HUES64 (cell line): ENCODE measurements at regions not wholly inside any gene's neighbourhood (a gene's known extent, or its start where the extent isn't known, plus 50 kb on each side); places are given as distances from the start of the nearest gene placed in this dataset.
"Not testable (repeated sequence)": the region's sequence is repeated elsewhere in the genome, so short reads cannot be mapped to it uniquely, and the experiment has no call there.

ENCODE experiments used
- H3K27ac ChIP-seq: 2 replicates; pipeline ENCODE4 v1.7.0; 2013; ENCODE audit warnings: low read depth, low read length, inconsistent platforms
- H3K27me3 ChIP-seq: 2 replicates; pipeline ENCODE4 v1.6.1; 2013; ENCODE audit warnings: mild to moderate bottlenecking, low read length; ENCODE audit not compliant: insufficient read depth
- H3K36me3 ChIP-seq: 2 replicates; pipeline ENCODE4 v1.6.1; 2013; ENCODE audit warnings: mild to moderate bottlenecking, low read length; ENCODE audit not compliant: insufficient read depth
- H3K4me1 ChIP-seq: 2 replicates; pipeline ENCODE4 v1.6.1; 2013; ENCODE audit warnings: mild to moderate bottlenecking, low read length, moderate library complexity; ENCODE audit not compliant: insufficient read depth
- H3K4me3 ChIP-seq: 2 replicates; pipeline ENCODE4 v1.5.1; 2013; ENCODE audit warnings: mild to moderate bottlenecking, low read length, moderate library complexity
- H3K9ac ChIP-seq: 2 replicates; pipeline ENCODE4 v1.6.1; 2013; ENCODE audit warnings: mild to moderate bottlenecking, low read depth, low read length
- H3K9me3 ChIP-seq: 2 replicates; pipeline ENCODE4 v1.6.1; 2013; ENCODE audit warnings: low read depth, low read length; ENCODE audit not compliant: insufficient read depth
- WGBS: fragments of 150-250, 120-280 bp; methylation state at CpG from one replicate; pipeline ENCODE4 v1.1.7; 2013; ENCODE audit warnings: missing lambda C conversion rate; 5-methylcytosine and 5-hydroxymethylcytosine counted together

DNA sequence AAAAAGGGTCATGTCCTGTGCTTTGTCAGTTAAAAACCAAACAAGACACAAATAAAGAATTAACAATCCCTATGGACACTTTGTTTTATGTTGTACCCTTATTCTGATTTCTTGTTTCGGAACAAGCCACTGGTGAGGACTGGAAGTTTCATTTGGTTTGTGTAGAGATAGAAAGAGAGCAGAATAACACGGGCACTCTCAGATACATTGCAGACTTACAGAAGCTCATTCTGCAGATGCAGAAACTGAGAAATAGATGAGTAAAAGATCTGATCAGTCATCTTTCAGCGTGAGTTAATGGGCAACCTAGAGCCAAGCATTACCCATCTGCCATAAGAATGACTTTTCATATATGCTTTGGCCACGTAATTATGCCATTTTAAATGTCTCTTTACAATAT is 407.6 kb downstream of the RAB38 start:
- no peak overlapping the region for H3K4me3 ChIP-seq
- 0 out of 2 replicates have a peak, but pooled peaks cover 5% of the 10 kb centered on the region for H3K9me3 ChIP-seq
- 98% methylated on average over 4 of the region's 4 CpGs for WGBS
- no peak overlapping the region for H3K27ac ChIP-seq
- H3K4me1 ChIP-seq, result no peaks in the 10 kb centered on the region; the same call in 1 of the 2 replicates
- H3K9ac ChIP-seq, result no peak overlapping the region
- no peaks in the 10 kb centered on the region for H3K27me3 ChIP-seq
- no peaks in the 10 kb centered on the region for H3K36me3 ChIP-seq

- H3K9ac ChIP-seq, H3K4me1 ChIP-seq, H3K27ac ChIP-seq, H3K4me3 ChIP-seq, H3K36me3 ChIP-seq, H3K27me3 ChIP-seq, H3K9me3 ChIP-seq: not testable (repeated sequence)
- 94% methylated on average over 9 of the region's 9 CpGs for WGBS
These were observed 411.2 kb downstream of the RAB38 start for GRCh38 chr11:87764075-87764474.

GRCh38 chr11:87754685-87755084 is 420.6 kb downstream of the RAB38 start:
- Histone ChIP-seq H3K4me1 (no peaks in the 10 kb centered on the region), H3K9ac (no peak overlapping the region), H3K27me3 (no peaks in the 10 kb centered on the region), H3K4me3 (no peak overlapping the region), H3K9me3 (no peaks in the 10 kb centered on the region), H3K27ac (no peak overlapping the region), H3K36me3 (no peaks in the 10 kb centered on the region)
- WGBS, result no CpG with 5 or more reads among the region's 1 CpG

DNA sequence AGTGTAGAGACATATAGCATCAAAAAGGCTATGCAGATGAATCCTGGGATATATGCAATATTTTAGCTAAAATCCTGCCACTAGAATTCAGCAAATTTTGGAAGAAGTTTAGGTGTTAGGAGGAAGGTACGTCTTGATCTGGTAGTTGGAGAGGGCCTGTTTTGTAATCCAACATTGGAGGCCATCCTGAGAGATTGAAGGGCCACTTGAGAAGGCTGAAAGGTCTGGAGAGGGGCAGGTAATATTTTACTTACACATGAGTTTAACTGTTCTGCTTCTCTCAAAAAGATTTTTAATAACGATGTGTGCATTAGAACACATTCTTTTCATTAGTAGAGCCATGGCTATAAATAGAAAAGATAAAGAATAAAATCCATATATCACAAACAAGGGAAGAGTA is 422.1 kb downstream of the RAB38 start:
- Histone ChIP-seq H3K4me1 (no peaks in the 10 kb centered on the region), H3K27ac (no peak overlapping the region), H3K4me3 (no peak overlapping the region), H3K27me3 (no peaks in the 10 kb centered on the region), H3K9ac (no peak overlapping the region), H3K9me3 (no peaks in the 10 kb centered on the region), H3K36me3 (no peaks in the 10 kb centered on the region)
- WGBS, result 86% methylated on average over 1 of the region's 2 CpGs

- no peak overlapping the region for H3K4me3 ChIP-seq
- 53% methylated on average over 2 of the region's 2 CpGs for WGBS
- no peaks in the 10 kb centered on the region for H3K9me3 ChIP-seq
- no peaks in the 10 kb centered on the region for H3K4me1 ChIP-seq
- H3K27me3 ChIP-seq, result no peaks in the 10 kb centered on the region
- no peak overlapping the region for H3K9ac ChIP-seq
- H3K27ac ChIP-seq, result no peak overlapping the region
- H3K36me3 ChIP-seq, result no peaks in the 10 kb centered on the region
These were observed 432.2 kb downstream of the RAB38 start for GRCh38 chr11:87743007-87743406.

GRCh38 chr11:87740968-87741367 is 434.3 kb downstream of the RAB38 start:
- Histone ChIP-seq H3K4me1 (no peaks in the 10 kb centered on the region), H3K9me3 (no peaks in the 10 kb centered on the region), H3K4me3 (no peak overlapping the region), H3K9ac (no peak overlapping the region), H3K27me3 (no peaks in the 10 kb centered on the region), H3K27ac (no peak overlapping the region), H3K36me3 (no peaks in the 10 kb centered on the region)
- 96% methylated on average over 3 of the region's 3 CpGs for WGBS

DNA sequence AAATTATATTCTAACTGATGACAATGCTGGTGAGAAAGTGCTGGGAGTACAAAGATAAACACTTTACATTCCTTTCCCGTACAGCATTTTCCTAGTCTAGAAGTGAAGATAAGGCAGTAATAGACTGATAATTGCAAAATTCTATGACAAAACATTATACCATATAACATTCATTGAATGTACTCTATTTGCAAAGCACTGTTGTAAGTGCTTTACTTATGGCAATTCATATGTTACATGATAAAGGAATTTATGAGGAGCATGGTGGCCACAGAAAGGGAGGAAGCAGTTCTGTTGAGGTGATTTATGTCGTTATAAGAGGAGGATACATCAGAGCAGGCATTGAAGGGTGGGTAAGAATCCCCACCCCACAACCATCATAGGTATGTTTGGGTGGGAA is 434.8 kb downstream of the RAB38 start:
- no peak overlapping the region for H3K27ac ChIP-seq
- H3K4me3 ChIP-seq, result no peak overlapping the region
- H3K9ac ChIP-seq, result no peak overlapping the region
- no peaks in the 10 kb centered on the region for H3K27me3 ChIP-seq
- no peaks in the 10 kb centered on the region for H3K9me3 ChIP-seq
- WGBS, result 83% methylated on average over 1 of the region's 2 CpGs
- H3K4me1 ChIP-seq, result no peaks in the 10 kb centered on the region
- no peaks in the 10 kb centered on the region for H3K36me3 ChIP-seq

GRCh38 chr11:87739766-87740165 is 435.5 kb downstream of the RAB38 start:
- 92% methylated on average over 1 of the region's 1 CpG for WGBS
- Histone ChIP-seq H3K4me3 (no peak overlapping the region), H3K9ac (no peak overlapping the region)

DNA sequence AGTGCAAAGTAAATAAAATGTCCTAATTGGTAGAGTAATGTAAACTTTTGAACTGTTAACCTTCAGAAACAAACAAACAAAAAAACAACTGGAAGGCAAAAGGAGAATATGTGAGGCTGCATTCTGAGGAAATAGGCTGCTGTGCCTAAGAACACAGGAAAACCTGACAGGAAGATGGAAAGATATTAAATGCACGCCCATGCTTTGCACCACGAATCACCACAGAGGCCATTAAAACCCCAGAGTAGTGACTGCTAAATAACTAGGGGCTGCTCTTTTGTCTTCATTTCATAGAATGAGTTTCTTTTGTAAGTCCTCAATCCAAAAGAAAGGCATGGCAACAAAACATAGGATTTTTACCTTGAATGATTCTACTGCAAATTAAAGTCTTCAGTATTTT is 436.0 kb downstream of the RAB38 start:
- no peaks in the 10 kb centered on the region for H3K4me1 ChIP-seq
- H3K4me3 ChIP-seq, result no peak overlapping the region
- no peak overlapping the region for H3K9ac ChIP-seq
- H3K36me3 ChIP-seq, result no peaks in the 10 kb centered on the region
- 93% methylated on average over 2 of the region's 2 CpGs for WGBS
- H3K27ac ChIP-seq, result no peak overlapping the region
- H3K9me3 ChIP-seq, result no peaks in the 10 kb centered on the region
- no peaks in the 10 kb centered on the region for H3K27me3 ChIP-seq

More at GRCh38 chr11:87739766-87740165, 435.5 kb downstream of the RAB38 start:
- Histone ChIP-seq H3K36me3 (no peaks in the 10 kb centered on the region), H3K27ac (no peak overlapping the region), H3K9me3 (no peaks in the 10 kb centered on the region), H3K27me3 (no peaks in the 10 kb centered on the region), H3K4me1 (no peaks in the 10 kb centered on the region)

DNA sequence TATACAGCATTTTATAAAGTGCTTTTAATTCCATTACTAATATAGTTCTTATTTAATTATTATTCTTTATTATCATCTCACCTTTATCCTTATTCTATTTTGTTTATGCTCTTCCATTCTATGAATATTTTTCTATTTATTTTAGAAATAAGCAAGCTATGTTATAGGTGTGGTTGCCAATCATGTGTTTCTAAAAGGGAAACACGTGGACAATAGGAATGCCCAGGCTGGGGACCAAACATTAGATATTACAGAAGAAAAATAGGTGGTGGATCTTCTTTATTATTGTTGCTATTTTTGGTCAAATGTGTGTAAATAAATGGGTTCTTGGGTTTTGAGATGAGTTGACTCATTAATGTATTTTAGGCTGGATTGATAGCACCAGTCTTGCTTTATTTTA is 438.3 kb downstream of the RAB38 start:
- Histone ChIP-seq H3K9me3 (no peaks in the 10 kb centered on the region), H3K4me1 (no peaks in the 10 kb centered on the region), H3K36me3 (no peaks in the 10 kb centered on the region), H3K9ac (no peak overlapping the region), H3K27me3 (no peaks in the 10 kb centered on the region), H3K27ac (no peak overlapping the region), H3K4me3 (no peak overlapping the region)
- 94% methylated on average over 1 of the region's 1 CpG for WGBS

DNA sequence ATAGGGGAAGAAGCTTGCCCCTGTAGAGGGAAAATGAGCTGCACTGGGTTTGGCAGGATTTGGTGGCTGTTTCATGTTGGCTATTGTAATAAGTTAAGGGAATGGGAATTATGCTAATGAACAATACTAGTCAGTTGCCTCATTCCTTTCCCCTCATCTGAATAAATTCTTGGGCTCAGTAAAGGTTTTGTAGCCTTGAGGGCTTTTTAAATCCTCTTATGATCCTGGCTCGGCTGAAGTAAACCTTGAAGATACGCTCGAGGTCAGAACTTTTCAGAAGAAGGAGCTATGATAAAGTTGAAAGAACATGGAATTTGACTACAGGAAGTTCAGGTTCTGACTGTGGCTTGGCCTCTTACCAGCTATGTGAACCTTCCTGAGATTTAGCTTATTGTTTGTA is 448.7 kb downstream of the RAB38 start:
- WGBS, result 93% methylated on average over 3 of the region's 3 CpGs
- Histone ChIP-seq H3K36me3 (no peaks in the 10 kb centered on the region), H3K4me1 (no peaks in the 10 kb centered on the region), H3K4me3 (no peak overlapping the region), H3K27me3 (no peaks in the 10 kb centered on the region), H3K9me3 (no peaks in the 10 kb centered on the region), H3K9ac (no peak overlapping the region), H3K27ac (no peak overlapping the region)

DNA sequence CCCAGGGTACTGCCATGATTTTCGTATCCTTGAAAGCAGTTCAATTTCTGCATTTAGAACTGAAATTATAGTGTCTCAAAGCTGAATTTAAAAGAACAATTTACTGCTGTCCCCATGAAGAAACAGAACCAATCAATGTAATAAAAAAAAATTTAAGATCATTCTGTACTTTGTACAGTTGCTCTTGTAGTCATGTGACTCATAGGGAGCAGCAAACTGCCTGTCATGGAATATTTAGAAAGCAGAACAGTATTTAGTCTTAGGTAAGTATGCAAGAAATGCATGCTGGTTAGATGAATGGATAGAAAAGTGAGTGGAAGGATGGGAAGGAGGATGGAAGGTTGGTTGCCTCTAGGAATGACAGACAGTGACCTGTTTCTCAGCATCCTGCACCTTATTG is 450.9 kb downstream of the RAB38 start:
- no peak overlapping the region for H3K27ac ChIP-seq
- WGBS, result 100% methylated on average over 1 of the region's 1 CpG
- no peaks in the 10 kb centered on the region for H3K27me3 ChIP-seq
- H3K9ac ChIP-seq, result no peak overlapping the region
- no peaks in the 10 kb centered on the region for H3K36me3 ChIP-seq
- no peaks in the 10 kb centered on the region for H3K9me3 ChIP-seq
- no peaks in the 10 kb centered on the region for H3K4me1 ChIP-seq
- no peak overlapping the region for H3K4me3 ChIP-seq
